ENCODE measurements at regions not wholly inside any gene's neighbourhood (a gene's known extent, or its start where the extent isn't known, plus 50 kb on each side); places are given as distances from the start of the nearest gene placed in this dataset.
A peak's percentile ranks its signal among the peaks of the same experiment; 100 is the strongest.

GRCh38 chr1:70490153-70490552 lies 79.1 kb downstream of the CTH start:
- no peak overlapping the region for H3K27ac ChIP-seq (ENCODE audit: insufficient read depth, low read length, poor library complexity, severe bottlenecking)
- Mint-ChIP-seq H3K4me3 (no peak overlapping the region), H3K36me3 (no peaks in the 10 kb centered on the region), H3K9me3 (peaks cover 0 to 2% (median 0%) of the 10 kb centered on the region in 7 donors), H3K4me1 (no peaks in the 10 kb centered on the region), H3K27ac (no peak overlapping the region), H3K27me3 (peaks cover 14% of the 10 kb centered on the region)
- no peak for DNase-seq
- H3K27me3 ChIP-seq (ENCODE audit: control insufficient read depth, insufficient read depth, low read length), result no peaks in the 10 kb centered on the region
- H3K4me1 ChIP-seq (ENCODE audit: control insufficient read depth, insufficient read depth, low read length, poor library complexity, severe bottlenecking), result no peaks in the 10 kb centered on the region
- H3K4me3 ChIP-seq (ENCODE audit: low read depth, low read length), result no peak overlapping the region
- no peak for ATAC-seq (ENCODE audit: low read depth in 2 of 2)
- no peaks in the 10 kb centered on the region for H3K9me3 ChIP-seq (ENCODE audit: control insufficient read depth in 2 of 2, low read length in 2 of 2)
- no peaks in the 10 kb centered on the region for H3K36me3 ChIP-seq (ENCODE audit: control insufficient read depth, insufficient read depth, low read length)

GRCh38 chr1:70495370-70495769 lies 84.3 kb downstream of the CTH start:
- H3K4me1 Mint-ChIP-seq, result no peaks in the 10 kb centered on the region
- H3K9me3 ChIP-seq (ENCODE audit: control insufficient read depth in 2 of 2, low read length in 2 of 2), result no peaks in the 10 kb centered on the region
- no peak overlapping the region for H3K27ac Mint-ChIP-seq
- H3K4me3 ChIP-seq (ENCODE audit: low read depth, low read length), result no peak overlapping the region
- peaks cover 14% of the 10 kb centered on the region for H3K27me3 Mint-ChIP-seq
- no peak overlapping the region for H3K4me3 Mint-ChIP-seq
- H3K27me3 ChIP-seq (ENCODE audit: control insufficient read depth, insufficient read depth, low read length), result no peaks in the 10 kb centered on the region
- H3K4me1 ChIP-seq (ENCODE audit: control insufficient read depth, insufficient read depth, low read length, poor library complexity, severe bottlenecking), result no peaks in the 10 kb centered on the region
- DNase-seq (no peak), ATAC-seq (ENCODE audit: low read depth in 2 of 2) (no peak)
- H3K36me3 Mint-ChIP-seq, result no peaks in the 10 kb centered on the region
- H3K9me3 Mint-ChIP-seq, result no peaks in the 10 kb centered on the region
- H3K36me3 ChIP-seq (ENCODE audit: control insufficient read depth, insufficient read depth, low read length), result no peaks in the 10 kb centered on the region
- no peak overlapping the region for H3K27ac ChIP-seq (ENCODE audit: insufficient read depth, low read length, poor library complexity, severe bottlenecking)

- Mint-ChIP-seq H3K27ac (no peak overlapping the region), H3K4me3 (no peak overlapping the region), H3K27me3 (peaks cover 13% of the 10 kb centered on the region), H3K4me1 (no peaks in the 10 kb centered on the region), H3K36me3 (no peaks in the 10 kb centered on the region), H3K9me3 (no peaks in the 10 kb centered on the region)
- DNase-seq (no peak), ATAC-seq (ENCODE audit: low read depth in 2 of 2) (no peak)
- Histone ChIP-seq H3K9me3 (ENCODE audit: control insufficient read depth in 2 of 2, low read length in 2 of 2) (no peaks in the 10 kb centered on the region), H3K4me1 (ENCODE audit: control insufficient read depth, insufficient read depth, low read length, poor library complexity, severe bottlenecking) (no peaks in the 10 kb centered on the region), H3K27ac (ENCODE audit: insufficient read depth, low read length, poor library complexity, severe bottlenecking) (no peak overlapping the region), H3K36me3 (ENCODE audit: control insufficient read depth, insufficient read depth, low read length) (no peaks in the 10 kb centered on the region), H3K4me3 (ENCODE audit: low read depth, low read length) (no peak overlapping the region), H3K27me3 (ENCODE audit: control insufficient read depth, insufficient read depth, low read length) (no peaks in the 10 kb centered on the region)
Measured at GRCh38 chr1:70496181-70496580, 85.1 kb downstream of the CTH start.

GRCh38 chr1:70497152-70497551 lies 86.1 kb downstream of the CTH start:
- Histone ChIP-seq H3K9me3 (ENCODE audit: control insufficient read depth in 2 of 2, low read length in 2 of 2) (no peaks in the 10 kb centered on the region), H3K4me1 (ENCODE audit: control insufficient read depth, insufficient read depth, low read length, poor library complexity, severe bottlenecking) (no peaks in the 10 kb centered on the region), H3K36me3 (ENCODE audit: control insufficient read depth, insufficient read depth, low read length) (no peaks in the 10 kb centered on the region), H3K27me3 (ENCODE audit: control insufficient read depth, insufficient read depth, low read length) (no peaks in the 10 kb centered on the region), H3K4me3 (ENCODE audit: low read depth, low read length) (no peak overlapping the region), H3K27ac (ENCODE audit: insufficient read depth, low read length, poor library complexity, severe bottlenecking) (no peak overlapping the region)
- no peak overlapping the region for H3K4me3 Mint-ChIP-seq
- no peak for DNase-seq
- H3K27me3 Mint-ChIP-seq, result peaks cover 5% of the 10 kb centered on the region
- H3K4me1 Mint-ChIP-seq, result no peaks in the 10 kb centered on the region
- ATAC-seq (ENCODE audit: low read depth in 2 of 2), result no peak
- no peak overlapping the region for H3K27ac Mint-ChIP-seq
- no peaks in the 10 kb centered on the region for H3K9me3 Mint-ChIP-seq
- H3K36me3 Mint-ChIP-seq, result no peaks in the 10 kb centered on the region

- Mint-ChIP-seq H3K36me3 (no peaks in the 10 kb centered on the region), H3K9me3 (no peaks in the 10 kb centered on the region), H3K27ac (no peak overlapping the region), H3K27me3 (peaks cover 12% of the 10 kb centered on the region), H3K4me1 (no peaks in the 10 kb centered on the region), H3K4me3 (no peak overlapping the region)
- ATAC-seq (ENCODE audit: low read depth in 2 of 2), result no peak
- H3K9me3 ChIP-seq (ENCODE audit: control insufficient read depth in 2 of 2, low read length in 2 of 2), result no peaks in the 10 kb centered on the region
- no peak overlapping the region for H3K4me3 ChIP-seq (ENCODE audit: low read depth, low read length)
- no peaks in the 10 kb centered on the region for H3K36me3 ChIP-seq (ENCODE audit: control insufficient read depth, insufficient read depth, low read length)
- no peaks in the 10 kb centered on the region for H3K27me3 ChIP-seq (ENCODE audit: control insufficient read depth, insufficient read depth, low read length)
- DNase-seq, result no peak
- no peaks in the 10 kb centered on the region for H3K4me1 ChIP-seq (ENCODE audit: control insufficient read depth, insufficient read depth, low read length, poor library complexity, severe bottlenecking)
- no peak overlapping the region for H3K27ac ChIP-seq (ENCODE audit: insufficient read depth, low read length, poor library complexity, severe bottlenecking)
Measured at GRCh38 chr1:70498666-70499065, 87.6 kb downstream of the CTH start.

GRCh38 chr1:70499695-70500094 lies 88.6 kb downstream of the CTH start:
- no peaks in the 10 kb centered on the region for H3K4me1 Mint-ChIP-seq
- no peaks in the 10 kb centered on the region for H3K36me3 Mint-ChIP-seq
- Histone ChIP-seq H3K4me1 (ENCODE audit: control insufficient read depth, insufficient read depth, low read length, poor library complexity, severe bottlenecking) (no peaks in the 10 kb centered on the region), H3K27ac (ENCODE audit: insufficient read depth, low read length, poor library complexity, severe bottlenecking) (no peak overlapping the region), H3K4me3 (ENCODE audit: low read depth, low read length) (no peak overlapping the region), H3K9me3 (ENCODE audit: control insufficient read depth in 2 of 2, low read length in 2 of 2) (no peaks in the 10 kb centered on the region), H3K27me3 (ENCODE audit: control insufficient read depth, insufficient read depth, low read length) (no peaks in the 10 kb centered on the region), H3K36me3 (ENCODE audit: control insufficient read depth, insufficient read depth, low read length) (no peaks in the 10 kb centered on the region)
- DNase-seq, result no peak
- no peak overlapping the region for H3K27ac Mint-ChIP-seq
- no peak for ATAC-seq (ENCODE audit: low read depth in 2 of 2)
- no peaks in the 10 kb centered on the region for H3K9me3 Mint-ChIP-seq
- H3K27me3 Mint-ChIP-seq, result peaks cover 13% of the 10 kb centered on the region
- H3K4me3 Mint-ChIP-seq, result no peak overlapping the region

GRCh38 chr1:70503358-70503757 lies 92.3 kb downstream of the CTH start:
- DNase-seq (no peak), ATAC-seq (ENCODE audit: low read depth in 2 of 2) (no peak)
- Histone ChIP-seq H3K27ac (ENCODE audit: insufficient read depth, low read length, poor library complexity, severe bottlenecking) (no peak overlapping the region), H3K4me1 (ENCODE audit: control insufficient read depth, insufficient read depth, low read length, poor library complexity, severe bottlenecking) (no peaks in the 10 kb centered on the region), H3K27me3 (ENCODE audit: control insufficient read depth, insufficient read depth, low read length) (no peaks in the 10 kb centered on the region), H3K4me3 (ENCODE audit: low read depth, low read length) (no peak overlapping the region), H3K9me3 (ENCODE audit: control insufficient read depth in 2 of 2, low read length in 2 of 2) (no peaks in the 10 kb centered on the region), H3K36me3 (ENCODE audit: control insufficient read depth, insufficient read depth, low read length) (no peaks in the 10 kb centered on the region)
- Mint-ChIP-seq H3K27me3 (peaks cover 28% of the 10 kb centered on the region), H3K9me3 (no peaks in the 10 kb centered on the region), H3K4me3 (no peak overlapping the region), H3K36me3 (no peaks in the 10 kb centered on the region), H3K4me1 (no peaks in the 10 kb centered on the region), H3K27ac (no peak overlapping the region)

- no peak overlapping the region for H3K4me3 Mint-ChIP-seq
- H3K4me3 ChIP-seq (ENCODE audit: low read depth, low read length), result no peak overlapping the region
- H3K9me3 Mint-ChIP-seq, result no peaks in the 10 kb centered on the region
- DNase-seq (peak in 1 of 3 donors; percentile 23), ATAC-seq (ENCODE audit: low read depth in 2 of 2) (no peak)
- H3K9me3 ChIP-seq (ENCODE audit: control insufficient read depth in 2 of 2, low read length in 2 of 2), result no peaks in the 10 kb centered on the region
- H3K27me3 ChIP-seq (ENCODE audit: control insufficient read depth, insufficient read depth, low read length), result no peaks in the 10 kb centered on the region
- no peaks in the 10 kb centered on the region for H3K4me1 Mint-ChIP-seq
- H3K27ac ChIP-seq (ENCODE audit: insufficient read depth, low read length, poor library complexity, severe bottlenecking), result no peak overlapping the region
- peaks cover 28% of the 10 kb centered on the region for H3K27me3 Mint-ChIP-seq
- no peaks in the 10 kb centered on the region for H3K4me1 ChIP-seq (ENCODE audit: control insufficient read depth, insufficient read depth, low read length, poor library complexity, severe bottlenecking)
- no peak overlapping the region for H3K27ac Mint-ChIP-seq
- no peaks in the 10 kb centered on the region for H3K36me3 ChIP-seq (ENCODE audit: control insufficient read depth, insufficient read depth, low read length)
- H3K36me3 Mint-ChIP-seq, result no peaks in the 10 kb centered on the region
Measured at GRCh38 chr1:70504176-70504820, 93.2 kb downstream of the CTH start.

All from CD4-positive, CD25-positive, alpha-beta regulatory T cell (primary cell).